HL-60 (cell line): ENCODE measurements at regions not wholly inside any gene's neighbourhood (a gene's known extent, or its start where the extent isn't known, plus 50 kb on each side); places are given as distances from the start of the nearest gene placed in this dataset.

Experiments used
- DNase-seq, 2 experiments: peaks; one replicate each; pipeline ENCODE4 v3.0.0-alpha.2; 2010 to 2020; ENCODE audit warnings: low read depth in 1 of 2, low spot score in 1 of 2
- H3K27ac ChIP-seq: fragments of 250-450 bp; sonication (Bioruptor Pico); replicated peaks from 2 replicates; pipeline ENCODE4 v1.5.1; 2020; ENCODE audit warnings: mild to moderate bottlenecking, moderate library complexity
- H3K27me3 ChIP-seq: fragments of 250-450 bp; sonication (Bioruptor Pico); 2 replicates; pipeline ENCODE4 v1.5.1; 2021; ENCODE audit warnings: mild to moderate bottlenecking, moderate library complexity; ENCODE audit not compliant: insufficient read depth, poor library complexity, severe bottlenecking
- H3K4me3 ChIP-seq: replicated peaks from 2 replicates; pipeline ENCODE4 v1.5.1; 2011; ENCODE audit warnings: mild to moderate bottlenecking, control low read depth, low read length; ENCODE audit not compliant: insufficient read depth
- CTCF ChIP-seq: IDR thresholded peaks from one replicate; pipeline ENCODE4 v1.5.1; 2011; ENCODE audit warnings: low read length, control low read depth, inconsistent platforms; ENCODE audit not compliant: insufficient read depth
- GABPA ChIP-seq: IDR thresholded peaks from 2 replicates; pipeline ENCODE4 v1.6.1; 2012; ENCODE audit warnings: low read depth
- POLR2AphosphoS5 ChIP-seq: IDR thresholded peaks from 2 replicates; pipeline ENCODE4 v1.6.1; 2012; ENCODE audit warnings: low read depth
- REST ChIP-seq: IDR thresholded peaks from 2 replicates; pipeline ENCODE4 v1.6.1; 2012; ENCODE audit warnings: low read depth; ENCODE audit not compliant: insufficient replicate concordance
- SPI1 ChIP-seq: IDR thresholded peaks from 2 replicates; pipeline ENCODE4 v1.6.1; 2012; ENCODE audit warnings: low read depth, mild to moderate bottlenecking, borderline replicate concordance

GRCh38 chr3:31157047-31157694 is 262.7 kb upstream of the GADL1 start:
- no peak for TF ChIP-seq POLR2AphosphoS5
- TF ChIP-seq CTCF: no peak
- no peak for TF ChIP-seq GABPA
- TF ChIP-seq REST: no peak
- no peak for TF ChIP-seq SPI1
- Histone ChIP-seq H3K4me3 (no peak overlapping the region), H3K27ac (no peak overlapping the region), H3K27me3 (no peaks in the 10 kb centered on the region)
- no peak for DNase-seq

GRCh38 chr3:31157893-31158620 is 263.6 kb upstream of the GADL1 start:
- no peak overlapping the region for H3K4me3 ChIP-seq
- DNase-seq: no peak
- no peaks in the 10 kb centered on the region for H3K27me3 ChIP-seq
- H3K27ac ChIP-seq: no peak overlapping the region
- TF ChIP-seq POLR2AphosphoS5 (no peak), REST (no peak), CTCF (no peak), GABPA (no peak), SPI1 (no peak)

- Histone ChIP-seq H3K27ac (no peak overlapping the region), H3K27me3 (no peaks in the 10 kb centered on the region), H3K4me3 (no peak overlapping the region)
- DNase-seq: no peak
- TF ChIP-seq POLR2AphosphoS5: no peak
- TF ChIP-seq GABPA: no peak
- no peak for TF ChIP-seq CTCF
- no peak for TF ChIP-seq REST
- TF ChIP-seq SPI1: no peak
These were observed 265.0 kb upstream of the GADL1 start for GRCh38 chr3:31159331-31160039.
